GM19397 (cell line): ENCODE measurements at regions not wholly inside any gene's neighbourhood (a gene's known extent, or its start where the extent isn't known, plus 50 kb on each side); places are given as distances from the start of the nearest gene placed in this dataset.

Experiments
- ATAC-seq: cut with Tn5 transposase; IDR thresholded peaks from one replicate; pipeline ENCODE4 v1.9.1; 2021; ENCODE audit warnings: mild to moderate bottlenecking, moderate library complexity; ENCODE audit not compliant: unreplicated experiment

DNA sequence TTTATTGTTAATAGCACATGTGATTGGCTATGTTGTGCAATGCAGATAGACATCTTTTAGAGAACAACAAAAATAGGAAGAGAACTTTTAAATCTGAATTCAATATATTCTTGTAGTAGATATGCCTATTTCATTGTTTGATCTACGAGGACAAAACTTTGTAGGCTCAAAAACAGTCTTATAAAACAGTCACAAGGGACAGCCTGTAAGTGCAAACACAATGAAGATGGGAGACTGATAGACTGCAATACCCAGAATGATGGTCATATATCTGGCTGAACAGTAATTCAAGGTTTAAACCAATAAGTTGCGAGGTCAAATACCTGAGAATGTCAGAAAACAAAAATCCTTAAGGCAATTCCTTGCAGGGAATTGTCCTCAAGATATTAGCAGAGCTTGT is 1342.9 kb upstream of the ADGRB3 start:
- ATAC-seq: no peak

DNA sequence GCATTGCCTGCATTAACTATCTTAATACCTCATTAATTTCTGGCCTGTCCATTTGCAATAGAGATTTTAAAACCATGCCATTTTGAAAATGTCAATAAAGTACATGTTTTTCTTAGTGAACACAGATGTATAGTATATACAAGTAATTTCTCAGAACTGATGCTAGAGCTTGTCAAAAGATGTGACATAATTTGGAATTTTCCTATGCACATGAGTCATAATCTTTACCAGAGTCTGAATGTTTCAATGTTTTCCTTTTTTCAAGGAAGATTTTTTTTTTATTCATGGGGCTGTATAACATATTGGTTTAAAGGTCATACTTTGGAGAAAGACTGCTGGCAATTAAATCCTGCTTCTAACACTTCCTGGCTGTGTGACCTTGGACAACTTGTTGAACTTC is 1347.5 kb upstream of the ADGRB3 start:
- no peak for ATAC-seq

DNA sequence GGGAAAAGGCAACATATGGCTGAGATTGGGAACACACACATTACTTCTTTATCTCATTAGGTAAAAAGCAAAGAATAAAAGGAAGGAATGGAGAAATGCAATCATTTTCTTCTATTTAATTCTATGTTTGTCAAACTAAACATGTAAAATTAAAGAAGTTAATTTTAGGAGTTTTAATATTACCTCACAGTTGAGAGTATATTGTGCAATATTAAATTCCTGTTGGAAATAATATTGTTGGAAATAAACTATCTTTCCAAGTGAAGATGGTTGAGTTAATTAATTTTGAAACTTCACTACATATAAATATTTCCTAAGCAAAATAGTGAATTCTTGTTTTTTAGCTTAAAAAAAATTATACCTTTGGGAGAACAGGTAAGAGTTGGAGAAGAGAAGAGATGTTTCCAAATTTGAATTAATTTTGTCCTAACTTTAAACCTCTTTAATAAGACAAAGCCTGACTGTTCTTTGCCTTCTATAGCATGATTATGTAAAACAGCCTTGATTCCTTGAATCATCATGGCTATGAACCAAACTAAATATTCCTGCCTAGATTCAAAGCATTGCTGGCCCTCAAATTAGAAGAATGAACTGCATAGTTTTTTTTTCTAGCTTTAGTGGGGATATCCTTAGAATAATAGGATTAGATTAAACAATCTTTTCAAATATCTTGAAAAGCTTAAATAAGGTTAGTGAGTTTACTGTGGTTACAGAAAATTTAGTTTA is 1349.1 kb upstream of the ADGRB3 start:
- no peak for ATAC-seq

DNA sequence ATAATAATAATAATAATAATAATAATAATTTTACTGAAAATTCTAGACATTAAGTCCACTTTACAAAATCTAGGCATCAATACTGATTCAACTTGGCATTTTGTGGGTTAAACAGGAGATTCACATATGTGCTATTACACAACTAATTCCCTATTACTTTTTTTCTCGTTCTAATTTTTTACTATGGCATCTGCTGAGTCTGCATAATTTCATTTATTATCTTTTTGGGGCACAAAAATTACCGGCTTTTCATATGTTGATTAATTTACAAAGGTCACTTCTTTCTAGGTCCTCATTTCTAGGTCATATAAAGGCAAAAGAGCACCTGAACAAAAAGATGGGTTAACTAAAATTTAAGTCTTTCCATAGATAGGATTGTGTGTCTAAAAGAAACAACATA is 1357.8 kb upstream of the ADGRB3 start:
- ATAC-seq: no peak

DNA sequence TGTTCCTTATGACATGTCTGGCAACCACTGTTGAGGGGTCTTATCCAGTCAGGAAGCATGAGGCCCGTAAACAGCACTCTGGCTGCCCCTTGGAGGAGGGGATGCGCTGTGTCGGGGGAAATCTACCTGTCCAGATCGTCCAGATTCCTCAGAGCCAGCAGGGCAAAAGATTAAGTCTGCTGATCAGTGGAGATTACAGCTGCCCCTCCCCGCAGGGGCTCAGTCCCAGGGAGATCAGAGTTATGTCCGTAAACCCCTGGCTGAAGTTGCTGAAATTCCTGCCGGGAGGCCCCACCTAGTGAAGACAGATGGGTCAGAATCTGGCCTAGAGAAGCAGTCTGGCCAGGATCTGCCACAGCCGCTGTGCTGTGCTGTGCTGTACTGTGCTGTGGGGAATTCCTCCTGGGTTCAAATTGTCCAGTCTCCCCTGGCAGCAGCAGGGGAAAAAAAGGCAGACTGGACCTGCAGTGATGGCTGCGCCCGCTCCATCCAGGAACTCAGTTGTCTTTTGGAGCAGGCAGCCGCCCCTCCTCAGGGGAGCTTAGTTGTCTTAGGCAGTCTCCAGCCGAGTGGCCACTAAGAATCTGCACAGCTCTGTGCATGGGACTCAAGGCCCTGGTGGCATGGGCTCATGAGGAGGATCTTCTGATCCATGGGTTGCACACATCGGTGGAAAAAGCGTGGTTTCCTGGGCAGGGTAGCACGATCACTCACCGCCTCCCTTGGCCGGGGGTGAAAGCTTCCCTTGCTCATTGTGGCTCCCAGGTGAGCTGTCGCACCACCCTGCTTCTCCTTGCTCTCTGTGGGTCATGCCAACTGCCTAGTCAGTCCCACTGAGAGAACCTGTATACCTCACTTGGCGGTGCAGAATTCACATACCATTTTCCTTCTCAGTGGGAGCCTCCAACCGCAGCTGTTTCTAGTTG is 1368.8 kb upstream of the ADGRB3 start:
- no peak for ATAC-seq

DNA sequence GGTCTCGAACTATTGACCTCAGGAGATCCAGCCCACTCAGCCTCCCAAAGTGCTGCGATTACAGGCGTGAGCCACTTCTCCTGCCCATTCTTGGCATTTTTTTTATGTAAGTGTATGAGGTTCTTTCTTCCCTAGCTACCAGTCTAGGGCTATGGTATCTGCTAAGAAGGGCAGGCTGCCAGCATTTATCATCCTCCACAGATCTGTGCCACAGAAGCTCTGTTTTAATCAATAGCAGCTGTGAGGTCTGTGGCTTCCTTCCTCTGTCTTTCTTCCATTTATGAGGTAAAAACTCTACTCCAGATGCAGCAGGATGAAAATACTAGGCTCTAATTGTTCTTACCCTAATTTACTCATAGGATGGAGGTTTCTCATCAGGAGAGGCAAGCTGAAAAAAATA is 1382.4 kb upstream of the ADGRB3 start:
- no peak for ATAC-seq

DNA sequence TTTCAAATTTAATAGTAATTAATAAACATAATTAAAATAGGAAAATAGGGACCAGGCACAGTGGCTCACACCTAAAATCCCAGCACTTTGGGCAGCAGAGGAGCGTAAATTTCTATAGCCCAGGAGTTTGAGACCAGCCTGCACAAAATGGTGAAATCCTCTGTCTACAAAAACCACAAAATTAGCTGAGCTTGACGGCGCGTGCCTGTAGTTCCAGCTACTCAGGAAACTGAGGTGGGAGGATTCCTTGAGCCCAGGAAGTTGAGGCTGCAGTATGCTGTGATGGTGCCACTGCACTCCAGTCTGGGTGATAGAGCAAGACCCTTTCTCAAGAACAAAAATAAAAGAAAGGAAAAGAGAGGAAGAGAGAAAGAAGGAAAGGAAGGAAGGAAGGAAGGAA is 1387.0 kb upstream of the ADGRB3 start:
- ATAC-seq: no peak

DNA sequence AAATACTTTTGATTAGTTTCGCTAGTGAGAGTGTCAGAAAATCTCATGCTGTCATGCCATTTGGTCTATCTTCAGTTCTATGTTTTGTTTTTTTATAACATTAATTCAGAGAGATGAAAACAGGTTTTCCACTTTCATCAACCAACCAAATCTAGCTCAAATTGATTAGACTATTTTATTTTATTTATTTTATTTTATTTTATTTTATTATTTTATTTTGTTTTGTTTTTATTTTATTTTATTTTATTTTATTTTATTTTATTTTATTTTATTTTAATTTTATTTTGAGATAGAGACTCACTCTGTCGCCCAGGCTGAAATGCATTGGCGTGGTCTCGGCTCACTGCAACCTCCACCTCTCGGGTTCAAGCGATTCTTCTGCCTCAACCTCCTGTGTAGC is 1391.0 kb upstream of the ADGRB3 start:
- no peak for ATAC-seq

DNA sequence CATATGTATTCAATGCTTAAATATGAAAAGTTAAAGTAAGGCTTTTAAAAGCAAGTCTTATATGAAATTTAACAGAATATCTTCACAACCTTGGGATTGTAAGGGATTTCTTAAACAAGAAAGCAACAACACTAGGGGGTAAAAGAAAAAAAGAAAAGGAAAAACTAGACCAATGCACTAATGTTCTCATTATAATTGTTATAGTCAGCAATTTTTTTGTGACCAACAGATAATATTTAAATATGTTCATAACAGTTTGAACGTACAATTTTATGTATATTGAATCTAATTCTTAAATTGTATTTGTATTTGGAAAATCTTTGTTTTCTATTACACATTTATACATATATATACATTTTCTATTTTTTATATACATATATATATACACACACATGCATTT is 1397.8 kb upstream of the ADGRB3 start:
- no peak for ATAC-seq

DNA sequence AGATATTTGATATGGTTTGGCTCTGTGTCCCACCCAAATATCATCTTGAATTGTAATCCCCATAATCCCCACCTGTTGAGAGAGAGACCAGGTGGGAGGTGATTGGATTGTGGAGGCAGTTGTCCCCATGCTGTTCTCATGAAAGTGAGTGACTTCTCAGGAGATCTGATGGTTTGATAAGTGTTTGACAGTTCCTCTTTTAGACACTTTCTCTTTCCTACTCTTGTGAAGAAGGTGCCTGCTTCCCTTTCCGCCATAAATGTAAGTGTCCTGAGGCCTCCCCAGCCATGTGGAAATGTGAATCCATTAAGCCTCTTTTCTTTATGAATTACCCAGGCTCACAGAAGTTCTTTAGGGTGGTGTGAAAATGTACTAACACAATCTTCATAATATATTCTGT is 1404.0 kb upstream of the ADGRB3 start:
- no peak for ATAC-seq

DNA sequence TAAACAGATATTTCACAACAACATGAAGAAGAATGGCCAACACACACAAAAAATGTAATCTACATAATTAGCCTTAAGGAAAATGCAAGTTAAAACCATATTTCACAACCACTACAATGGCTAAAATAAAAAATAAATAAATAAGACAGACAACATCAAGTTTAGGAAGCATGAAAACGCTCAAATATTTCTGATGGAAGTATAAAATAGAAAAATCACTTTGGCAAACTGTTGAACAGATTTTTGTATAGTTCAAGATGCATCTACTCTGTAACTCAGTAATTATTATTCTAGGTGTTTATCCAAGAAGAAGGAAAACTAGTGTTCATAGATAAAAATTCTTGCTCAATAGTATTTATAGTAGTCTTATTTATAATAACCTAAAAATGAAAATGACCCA is 1410.1 kb upstream of the ADGRB3 start:
- no peak for ATAC-seq

DNA sequence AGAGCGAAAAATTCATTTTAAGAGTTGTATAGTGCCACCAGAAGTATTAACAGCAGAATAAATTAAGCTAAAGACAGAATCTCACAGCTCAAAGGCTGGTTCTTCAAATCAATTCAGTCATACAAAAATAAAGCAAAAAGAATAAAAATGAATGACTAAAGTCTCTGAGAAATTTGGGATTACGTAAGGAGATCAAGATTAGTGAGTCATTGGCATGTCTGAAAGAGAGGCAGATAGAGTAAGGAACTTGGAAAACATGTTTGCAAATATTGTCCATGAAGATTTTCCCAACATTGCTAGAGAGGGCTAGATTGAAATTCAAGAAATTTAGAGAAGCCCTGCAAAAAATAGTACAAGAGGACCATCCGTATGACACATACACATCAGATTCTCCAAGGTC is 1413.9 kb upstream of the ADGRB3 start:
- no peak for ATAC-seq

DNA sequence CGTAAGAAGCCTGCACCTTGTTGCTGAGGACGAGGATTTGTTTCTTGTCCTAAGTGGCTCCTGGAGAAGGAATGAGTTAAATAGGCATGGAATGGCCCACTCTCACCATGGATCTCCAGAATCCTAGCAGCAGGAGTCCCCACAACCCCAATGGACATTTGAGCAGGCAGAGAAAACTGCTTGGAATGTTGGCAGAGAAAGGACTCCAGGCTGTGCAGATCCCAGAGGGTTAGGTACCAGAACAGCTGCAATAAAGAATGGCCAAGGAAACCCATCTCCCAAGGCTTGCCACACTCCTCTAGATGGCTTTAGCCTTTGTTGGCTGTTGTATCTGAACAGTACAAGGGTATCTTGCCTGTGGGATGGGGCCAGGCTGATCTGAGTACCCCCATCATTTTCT is 1415.7 kb upstream of the ADGRB3 start:
- ATAC-seq: no peak

DNA sequence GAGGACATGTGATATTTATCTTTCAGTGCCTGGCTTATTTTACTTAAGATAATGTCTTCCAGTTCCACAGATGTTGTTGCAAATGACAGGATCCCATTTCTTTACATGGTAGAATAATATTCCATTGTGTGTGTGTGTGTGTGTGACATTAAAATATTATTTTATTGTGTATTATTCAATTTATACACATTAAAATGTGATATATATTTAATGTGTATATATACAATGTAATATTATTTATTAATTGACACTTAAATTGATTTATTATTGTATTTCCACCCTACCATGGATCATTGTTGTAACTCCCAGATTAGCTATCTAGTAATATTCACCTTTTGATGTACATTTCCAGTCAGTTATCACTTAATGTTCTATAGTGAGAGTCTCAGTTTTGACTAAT is 1422.5 kb upstream of the ADGRB3 start:
- no peak for ATAC-seq

DNA sequence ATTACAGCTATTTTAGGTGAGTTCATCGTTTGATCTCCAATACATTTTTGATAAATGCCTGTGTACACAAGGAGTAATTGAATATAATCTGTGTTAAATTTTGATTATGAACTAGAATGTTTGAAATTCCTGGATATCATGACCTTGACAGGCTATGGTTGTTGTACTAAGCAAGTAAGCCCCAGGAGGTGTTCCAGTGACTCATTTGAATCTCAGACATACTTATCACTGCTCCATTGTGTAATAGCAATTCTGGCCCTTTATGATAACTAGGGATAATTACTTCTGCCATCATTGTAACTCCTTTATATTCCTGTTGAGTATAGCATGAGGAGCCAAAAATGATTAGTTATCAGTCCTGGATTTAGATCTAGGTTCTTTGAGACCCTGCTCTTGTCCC is 1424.6 kb upstream of the ADGRB3 start:
- no peak for ATAC-seq

DNA sequence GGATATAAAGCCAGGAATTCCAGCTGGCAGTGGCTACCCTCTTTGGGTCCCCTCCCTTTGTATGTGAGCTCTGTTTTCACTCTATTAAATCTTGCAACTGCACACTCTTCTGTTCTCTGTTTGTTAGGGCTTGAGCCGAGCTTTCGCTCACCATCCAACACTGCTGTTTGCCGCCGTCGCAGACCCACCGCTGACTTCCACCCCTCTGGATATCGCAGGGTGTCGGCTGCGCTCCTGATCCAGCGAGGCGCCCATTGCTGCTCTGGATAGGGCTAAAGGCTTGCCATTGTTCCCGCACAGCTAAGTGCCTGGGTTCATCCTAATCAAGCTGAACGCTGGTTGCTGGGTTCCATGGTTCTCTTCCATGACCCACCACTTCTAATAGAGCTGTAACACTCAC is 1433.5 kb upstream of the ADGRB3 start:
- no peak for ATAC-seq

DNA sequence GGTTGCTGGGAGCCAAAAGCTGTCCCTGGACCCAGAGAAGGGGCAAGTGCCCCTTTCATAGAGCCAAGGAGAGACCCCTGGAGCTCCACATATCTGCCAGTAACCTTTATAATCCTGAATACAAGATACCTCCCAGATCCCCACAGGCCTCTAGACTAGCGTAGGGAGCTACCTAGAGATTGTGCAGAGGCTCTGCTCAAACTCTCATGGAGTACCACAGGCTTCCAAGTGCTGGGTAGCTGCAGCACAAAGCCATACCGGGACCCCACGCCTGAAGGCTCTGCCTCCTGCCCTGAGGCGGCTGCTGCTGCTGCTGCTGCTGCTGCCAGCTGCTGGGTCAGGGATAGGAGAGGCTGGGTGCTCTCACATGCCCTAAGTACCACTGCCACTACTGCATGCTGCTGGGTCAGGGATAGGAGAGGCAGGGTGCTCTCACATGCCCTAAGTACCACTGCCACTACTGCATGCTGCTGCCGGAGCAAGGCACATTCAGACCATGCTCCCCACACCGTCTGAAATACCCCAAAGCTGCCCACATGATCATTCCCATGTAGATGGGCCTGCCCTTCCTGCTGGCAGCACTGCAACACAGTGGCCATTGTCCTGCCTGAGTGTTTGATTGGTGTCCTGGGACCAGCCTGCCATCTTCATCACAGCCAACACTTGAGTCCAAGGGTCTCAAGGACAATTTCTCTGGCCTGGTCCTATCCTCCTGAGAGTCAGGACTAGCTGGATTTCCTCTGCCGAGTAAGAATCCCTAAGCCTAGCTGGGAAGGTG is 1434.3 kb upstream of the ADGRB3 start:
- no peak for ATAC-seq

DNA sequence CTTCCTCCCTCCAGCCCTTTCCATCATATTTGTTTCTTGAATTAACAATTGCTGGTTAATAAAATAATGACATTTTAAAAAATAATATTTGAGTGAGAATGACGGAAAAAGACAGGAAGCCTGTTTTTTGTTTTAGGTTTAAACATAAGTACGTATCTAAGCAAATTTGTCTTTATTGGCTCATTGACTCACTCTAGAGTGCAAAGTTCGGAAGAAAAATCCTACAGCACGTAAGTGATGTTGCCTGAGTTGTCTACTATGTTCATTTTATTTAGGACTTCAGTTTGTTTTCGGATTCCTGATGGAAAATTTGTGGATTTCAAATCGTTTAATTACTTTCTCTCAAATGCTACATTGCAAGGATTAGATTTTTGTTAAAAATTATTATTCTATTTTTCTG is 1435.7 kb upstream of the ADGRB3 start:
- ATAC-seq: no peak

DNA sequence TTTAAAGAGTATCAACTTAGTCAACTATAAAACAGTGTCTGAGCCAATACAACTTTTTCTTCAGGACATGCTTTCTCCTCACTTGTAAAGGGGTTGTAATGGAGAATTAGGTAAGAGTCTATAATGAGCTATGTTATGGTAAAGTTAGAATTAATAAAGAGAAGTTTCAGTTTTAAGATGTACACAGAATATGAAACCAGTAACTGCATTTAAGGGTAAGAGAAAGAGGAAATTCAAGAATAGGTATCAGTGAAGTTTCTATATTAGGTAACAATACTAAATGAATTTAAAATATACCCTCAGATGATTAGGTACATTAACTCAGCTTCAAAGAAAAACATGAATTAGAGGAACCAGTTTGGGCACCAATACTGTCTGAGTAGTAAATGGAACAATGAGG is 1444.3 kb upstream of the ADGRB3 start:
- ATAC-seq: no peak

DNA sequence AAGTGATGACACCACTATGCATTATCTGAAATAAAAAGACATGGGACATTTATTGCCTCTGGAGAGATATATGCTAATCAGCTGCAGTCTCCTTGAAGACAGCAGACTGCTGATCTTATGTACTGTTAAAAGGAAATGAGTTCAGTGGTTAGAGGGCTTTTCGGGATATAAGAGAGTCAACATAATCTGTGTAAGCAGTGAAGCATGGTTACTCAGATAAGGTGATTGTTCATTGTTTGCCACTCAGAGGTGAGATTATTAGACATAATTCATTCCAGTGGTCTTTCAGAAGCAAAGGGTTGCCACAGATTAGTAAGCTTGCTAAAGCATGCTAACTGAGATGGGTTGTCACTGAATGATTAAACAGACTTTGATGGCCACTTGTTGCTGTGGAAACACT is 1450.7 kb upstream of the ADGRB3 start:
- no peak for ATAC-seq

DNA sequence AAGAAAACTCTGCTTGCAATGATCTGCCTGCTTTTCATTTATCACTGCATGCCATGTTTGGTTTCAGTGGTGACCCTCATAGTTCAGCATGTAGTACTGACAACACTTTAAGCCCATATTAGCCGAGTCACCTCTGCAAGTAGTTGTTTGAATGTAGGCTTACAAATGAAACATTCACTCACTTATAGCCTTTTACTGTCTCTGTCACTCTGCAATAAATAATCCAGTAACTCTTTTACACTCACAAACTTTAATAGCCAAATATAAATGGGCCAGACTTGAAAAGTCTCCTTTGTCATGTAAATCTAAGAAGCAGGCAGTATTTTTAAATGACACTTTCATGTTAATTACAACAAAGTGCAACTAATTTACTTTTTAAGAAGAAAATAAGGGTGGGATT is 1460.0 kb upstream of the ADGRB3 start:
- ATAC-seq: no peak

DNA sequence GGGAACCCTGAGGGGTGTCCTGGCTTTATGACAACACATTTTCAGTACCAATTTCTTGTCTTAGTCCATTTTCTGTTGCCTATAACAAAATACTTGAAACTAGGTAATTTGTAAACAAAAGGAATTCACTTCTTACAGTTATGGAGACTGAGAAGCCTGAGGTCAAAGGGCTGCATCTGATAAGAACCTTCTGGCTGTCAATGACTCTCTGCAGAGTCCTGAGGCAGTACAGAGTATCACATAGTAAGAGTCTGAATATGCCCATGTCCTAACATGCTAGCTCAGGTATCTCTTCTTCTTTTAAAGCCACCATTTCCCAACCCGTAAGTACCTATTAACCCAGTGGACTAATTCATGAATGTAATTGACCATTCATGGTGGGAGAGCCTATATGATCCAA is 1458.6 kb upstream of the EYS start:
- no peak for ATAC-seq
